ENCODE measurements at regions not wholly inside any gene's neighbourhood (a gene's known extent, or its start where the extent isn't known, plus 50 kb on each side); places are given as distances from the start of the nearest gene placed in this dataset.
"Not testable (repeated sequence)": the region's sequence is repeated elsewhere in the genome, so short reads cannot be mapped to it uniquely, and the experiment has no call there.

GRCh38 chr3:181936774-181937173 lies 225.0 kb downstream of the SOX2 start:
- no peak for DNase-seq (ENCODE audit: low read depth in 2 of 2)
- no peak overlapping the region for H3K4me3 ChIP-seq (replicated peaks in 1 of 2; ENCODE audit: low read depth in 2 of 2, low read length in 2 of 2)
- TF ChIP-seq CTCF (IDR thresholded peaks at IDR 0.05; ENCODE audit: low read depth, low read length) = no peak

GRCh38 chr3:181938580-181938979 lies 226.9 kb downstream of the SOX2 start:
- DNase-seq (ENCODE audit: low read depth in 2 of 2); H3K4me3 ChIP-seq (replicated peaks in 1 of 2; ENCODE audit: low read depth in 2 of 2, low read length in 2 of 2): not testable (repeated sequence)

- DNase-seq (ENCODE audit: low read depth in 2 of 2) = no peak
- H3K4me3 ChIP-seq (replicated peaks in 1 of 2; ENCODE audit: low read depth in 2 of 2, low read length in 2 of 2) = no peak overlapping the region
- TF ChIP-seq CTCF (IDR thresholded peaks at IDR 0.05; ENCODE audit: low read depth, low read length) = no peak
Measured at GRCh38 chr3:181940703-181941102, 229.0 kb downstream of the SOX2 start.

GRCh38 chr3:181941250-181941649 lies 229.5 kb downstream of the SOX2 start:
- no peak for DNase-seq (ENCODE audit: low read depth in 2 of 2)
- TF ChIP-seq CTCF (IDR thresholded peaks at IDR 0.05; ENCODE audit: low read depth, low read length) = no peak
- H3K4me3 ChIP-seq (replicated peaks in 1 of 2; ENCODE audit: low read depth in 2 of 2, low read length in 2 of 2) = no peak overlapping the region

- no peak for DNase-seq (ENCODE audit: low read depth in 2 of 2)
- TF ChIP-seq CTCF (IDR thresholded peaks at IDR 0.05; ENCODE audit: low read depth, low read length) = no peak
- no peak overlapping the region for H3K4me3 ChIP-seq (replicated peaks in 1 of 2; ENCODE audit: low read depth in 2 of 2, low read length in 2 of 2)
Measured at GRCh38 chr3:181943285-181943684, 231.6 kb downstream of the SOX2 start.

GRCh38 chr3:181947606-181948005 lies 235.9 kb downstream of the SOX2 start:
- no peak for TF ChIP-seq CTCF (IDR thresholded peaks at IDR 0.05; ENCODE audit: low read depth, low read length)
- DNase-seq (ENCODE audit: low read depth in 2 of 2) = no peak
- H3K4me3 ChIP-seq (replicated peaks in 1 of 2; ENCODE audit: low read depth in 2 of 2, low read length in 2 of 2) = no peak overlapping the region

- TF ChIP-seq CTCF (IDR thresholded peaks at IDR 0.05; ENCODE audit: low read depth, low read length) = no peak
- DNase-seq (ENCODE audit: low read depth in 2 of 2) = no peak
- H3K4me3 ChIP-seq (replicated peaks in 1 of 2; ENCODE audit: low read depth in 2 of 2, low read length in 2 of 2) = no peak overlapping the region
Measured at GRCh38 chr3:181948286-181948685, 236.6 kb downstream of the SOX2 start.

All from cardiac fibroblast (primary cell).